Liver (tissue), 8 donors: ENCODE measurements at regions not wholly inside any gene's neighbourhood (a gene's known extent, or its start where the extent isn't known, plus 50 kb on each side); places are given as distances from the start of the nearest gene placed in this dataset.

Experiments used
- DNase-seq: peaks from one replicate; pipeline ENCODE4 v3.0.0-alpha.2; 2017; ENCODE audit warnings: low spot score
- H3K27ac ChIP-seq, 2 donors: one replicate each; pipeline ENCODE4 v1.7.0; 2013; ENCODE audit warnings: inconsistent platforms in 2 of 2, low read length in 2 of 2, control low read depth in 1 of 2, low read depth in 1 of 2, mild to moderate bottlenecking in 1 of 2
- H3K27me3 ChIP-seq, 4 donors: one replicate each; pipeline versions ENCODE4 v1.6.1 to v1.7.0; 2013; ENCODE audit warnings: low read length in 3 of 4, inconsistent platforms in 1 of 4, mild to moderate bottlenecking in 1 of 4, moderate library complexity in 1 of 4; ENCODE audit not compliant: control insufficient read depth in 4 of 4, insufficient read depth in 4 of 4
- H3K36me3 ChIP-seq, 4 donors: one replicate each; pipeline versions ENCODE4 v1.6.1 to v1.7.0; 2013; ENCODE audit warnings: low read length in 3 of 4, mild to moderate bottlenecking in 3 of 4, low read depth in 1 of 4, moderate library complexity in 1 of 4; ENCODE audit not compliant: control insufficient read depth in 4 of 4, insufficient read depth in 3 of 4
- H3K4me1 ChIP-seq, 4 donors: one replicate each; pipeline versions ENCODE4 v1.6.1 to v1.7.0; 2013; ENCODE audit warnings: low read length in 3 of 4, mild to moderate bottlenecking in 3 of 4, moderate library complexity in 1 of 4; ENCODE audit not compliant: control insufficient read depth in 4 of 4, insufficient read depth in 4 of 4
- H3K4me3 ChIP-seq, 3 donors: one replicate each; pipeline versions ENCODE4 v1.6.1 to v1.7.0; 2013; ENCODE audit warnings: low read length in 3 of 3, control low read depth in 1 of 3, low read depth in 1 of 3, mild to moderate bottlenecking in 1 of 3
- H3K9ac ChIP-seq, 2 donors: one replicate each; pipeline ENCODE4 v1.7.0; 2013; ENCODE audit warnings: low read length in 2 of 2, mild to moderate bottlenecking in 2 of 2, moderate library complexity in 2 of 2, control low read depth in 1 of 2, low read depth in 1 of 2
- H3K9me3 ChIP-seq, 4 donors: one replicate each; pipeline versions ENCODE4 v1.6.1 to v1.7.0; 2013; ENCODE audit warnings: low read length in 3 of 4; ENCODE audit not compliant: control insufficient read depth in 4 of 4
- CTCF ChIP-seq: fragments of 150-350 bp; IDR thresholded peaks from 2 replicates; pipeline ENCODE4 v1.5.1; 2017; ENCODE audit warnings: improper control_type of control experiment, low read depth, low read length; ENCODE audit not compliant: missing input control
- EGR1 ChIP-seq, 2 donors: IDR thresholded peaks; 2 replicates each; pipeline ENCODE4 v1.6.1; 2016 to 2018; ENCODE audit warnings: antibody characterized with exemption in 2 of 2, low read depth in 2 of 2
- FOXA1 ChIP-seq: IDR thresholded peaks from 2 replicates; pipeline ENCODE4 v1.6.1; 2016; ENCODE audit warnings: antibody characterized with exemption
- FOXA2 ChIP-seq: IDR thresholded peaks from 2 replicates; pipeline ENCODE4 v1.6.1; 2016; ENCODE audit warnings: antibody characterized with exemption
- GABPA ChIP-seq, 2 donors: IDR thresholded peaks in 1 of 2; conservative IDR thresholded peaks in 1 of 2; 2 replicates each; pipeline ENCODE4 v1.6.1; 2016; ENCODE audit warnings: antibody characterized with exemption in 2 of 2, mild to moderate bottlenecking in 1 of 2, moderate library complexity in 1 of 2
- HNF4A ChIP-seq, 2 donors: conservative IDR thresholded peaks; 2 replicates each; pipeline ENCODE4 v1.6.1; 2016; ENCODE audit warnings: antibody characterized with exemption in 2 of 2, mild to moderate bottlenecking in 2 of 2
- HNF4G ChIP-seq: IDR thresholded peaks from 2 replicates; pipeline ENCODE4 v1.6.1; 2016; ENCODE audit warnings: antibody characterized with exemption
- JUND ChIP-seq, 2 donors: IDR thresholded peaks; 2 replicates each; pipeline ENCODE4 v1.6.1; 2016; ENCODE audit warnings: antibody characterized with exemption in 2 of 2
- MAX ChIP-seq: IDR thresholded peaks from 2 replicates; pipeline ENCODE4 v1.6.1; 2016; ENCODE audit warnings: antibody characterized with exemption
- NR2F2 ChIP-seq: IDR thresholded peaks from 2 replicates; pipeline ENCODE4 v1.6.1; 2016; ENCODE audit warnings: antibody characterized with exemption
- RAD21 ChIP-seq, 2 donors: IDR thresholded peaks; 2 replicates each; pipeline ENCODE4 v1.6.1; 2016; ENCODE audit warnings: antibody characterized with exemption in 2 of 2, mild to moderate bottlenecking in 2 of 2
- RXRA ChIP-seq, 2 donors: IDR thresholded peaks; 2 replicates each; pipeline ENCODE4 v1.6.1; 2017 to 2018; ENCODE audit warnings: antibody characterized with exemption in 2 of 2, mild to moderate bottlenecking in 1 of 2
- SP1 ChIP-seq: IDR thresholded peaks from 2 replicates; pipeline ENCODE4 v1.6.1; 2018; ENCODE audit warnings: antibody characterized with exemption, mild to moderate bottlenecking
- TAF1 ChIP-seq: conservative IDR thresholded peaks from 2 replicates; pipeline ENCODE4 v1.6.1; 2016; ENCODE audit warnings: antibody characterized with exemption, mild to moderate bottlenecking
- YY1 ChIP-seq: IDR thresholded peaks from 2 replicates; pipeline ENCODE4 v1.6.1; 2016; ENCODE audit warnings: antibody characterized with exemption, mild to moderate bottlenecking
- WGBS: extraction: QIAGEN DNeasy Blood & Tissue Kit; methylation state at CpG from one replicate; pipeline ENCODE4 v1.1.7; 2013; 5-methylcytosine and 5-hydroxymethylcytosine counted together
- TF ChIP-seq, protein P1 (sequence below): IDR thresholded peaks from 2 replicates; pipeline ENCODE4 v1.6.1; 2016; ENCODE audit warnings: antibody characterized with exemption
- TF ChIP-seq, protein P2 (sequence below): IDR thresholded peaks from 2 replicates; pipeline ENCODE4 v1.6.1; 2016; ENCODE audit warnings: antibody characterized with exemption, mild to moderate bottlenecking
- TF ChIP-seq, protein P3 (sequence below): IDR thresholded peaks from 2 replicates; pipeline ENCODE4 v1.6.1; 2016; ENCODE audit warnings: antibody characterized with exemption
- donor health status: healthy.
- donor health status: healthy.
- donor health status: healthy.
- donor health status: healthy.
- donor health status: healthy.

- no peak overlapping the region for H3K9ac ChIP-seq
- no peak overlapping the region for H3K4me3 ChIP-seq
- H3K27me3 ChIP-seq = no peaks in the 10 kb centered on the region
- no peaks in the 10 kb centered on the region for H3K36me3 ChIP-seq
- no peak overlapping the region for H3K27ac ChIP-seq
- DNase-seq = no peak
- TF ChIP-seq JUND (IDR thresholded peaks at IDR 0.05) (no peak), NR2F2 (no peak), HNF4A (conservative IDR thresholded peaks at IDR 0.05) (no peak), RAD21 (IDR thresholded peaks at IDR 0.05) (no peak), MAX (no peak), EGR1 (IDR thresholded peaks at IDR 0.05; ENCODE audit: low read depth in 2 of 2) (no peak), GABPA (IDR thresholded peaks at IDR 0.05 in 1 of 2, conservative IDR thresholded peaks at IDR 0.05 in 1 of 2) (no peak), HNF4G (no peak), TAF1 (no peak), FOXA2 (no peak), FOXA1 (no peak), YY1 (no peak), CTCF (no peak), RXRA (IDR thresholded peaks at IDR 0.05) (no peak), SP1 (no peak)
- TF ChIP-seq, protein P1, sequence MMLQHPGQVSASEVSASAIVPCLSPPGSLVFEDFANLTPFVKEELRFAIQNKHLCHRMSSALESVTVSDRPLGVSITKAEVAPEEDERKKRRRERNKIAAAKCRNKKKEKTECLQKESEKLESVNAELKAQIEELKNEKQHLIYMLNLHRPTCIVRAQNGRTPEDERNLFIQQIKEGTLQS = no peak
- TF ChIP-seq, protein P2, sequence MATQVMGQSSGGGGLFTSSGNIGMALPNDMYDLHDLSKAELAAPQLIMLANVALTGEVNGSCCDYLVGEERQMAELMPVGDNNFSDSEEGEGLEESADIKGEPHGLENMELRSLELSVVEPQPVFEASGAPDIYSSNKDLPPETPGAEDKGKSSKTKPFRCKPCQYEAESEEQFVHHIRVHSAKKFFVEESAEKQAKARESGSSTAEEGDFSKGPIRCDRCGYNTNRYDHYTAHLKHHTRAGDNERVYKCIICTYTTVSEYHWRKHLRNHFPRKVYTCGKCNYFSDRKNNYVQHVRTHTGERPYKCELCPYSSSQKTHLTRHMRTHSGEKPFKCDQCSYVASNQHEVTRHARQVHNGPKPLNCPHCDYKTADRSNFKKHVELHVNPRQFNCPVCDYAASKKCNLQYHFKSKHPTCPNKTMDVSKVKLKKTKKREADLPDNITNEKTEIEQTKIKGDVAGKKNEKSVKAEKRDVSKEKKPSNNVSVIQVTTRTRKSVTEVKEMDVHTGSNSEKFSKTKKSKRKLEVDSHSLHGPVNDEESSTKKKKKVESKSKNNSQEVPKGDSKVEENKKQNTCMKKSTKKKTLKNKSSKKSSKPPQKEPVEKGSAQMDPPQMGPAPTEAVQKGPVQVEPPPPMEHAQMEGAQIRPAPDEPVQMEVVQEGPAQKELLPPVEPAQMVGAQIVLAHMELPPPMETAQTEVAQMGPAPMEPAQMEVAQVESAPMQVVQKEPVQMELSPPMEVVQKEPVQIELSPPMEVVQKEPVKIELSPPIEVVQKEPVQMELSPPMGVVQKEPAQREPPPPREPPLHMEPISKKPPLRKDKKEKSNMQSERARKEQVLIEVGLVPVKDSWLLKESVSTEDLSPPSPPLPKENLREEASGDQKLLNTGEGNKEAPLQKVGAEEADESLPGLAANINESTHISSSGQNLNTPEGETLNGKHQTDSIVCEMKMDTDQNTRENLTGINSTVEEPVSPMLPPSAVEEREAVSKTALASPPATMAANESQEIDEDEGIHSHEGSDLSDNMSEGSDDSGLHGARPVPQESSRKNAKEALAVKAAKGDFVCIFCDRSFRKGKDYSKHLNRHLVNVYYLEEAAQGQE = no peak
- TF ChIP-seq, protein P3, sequence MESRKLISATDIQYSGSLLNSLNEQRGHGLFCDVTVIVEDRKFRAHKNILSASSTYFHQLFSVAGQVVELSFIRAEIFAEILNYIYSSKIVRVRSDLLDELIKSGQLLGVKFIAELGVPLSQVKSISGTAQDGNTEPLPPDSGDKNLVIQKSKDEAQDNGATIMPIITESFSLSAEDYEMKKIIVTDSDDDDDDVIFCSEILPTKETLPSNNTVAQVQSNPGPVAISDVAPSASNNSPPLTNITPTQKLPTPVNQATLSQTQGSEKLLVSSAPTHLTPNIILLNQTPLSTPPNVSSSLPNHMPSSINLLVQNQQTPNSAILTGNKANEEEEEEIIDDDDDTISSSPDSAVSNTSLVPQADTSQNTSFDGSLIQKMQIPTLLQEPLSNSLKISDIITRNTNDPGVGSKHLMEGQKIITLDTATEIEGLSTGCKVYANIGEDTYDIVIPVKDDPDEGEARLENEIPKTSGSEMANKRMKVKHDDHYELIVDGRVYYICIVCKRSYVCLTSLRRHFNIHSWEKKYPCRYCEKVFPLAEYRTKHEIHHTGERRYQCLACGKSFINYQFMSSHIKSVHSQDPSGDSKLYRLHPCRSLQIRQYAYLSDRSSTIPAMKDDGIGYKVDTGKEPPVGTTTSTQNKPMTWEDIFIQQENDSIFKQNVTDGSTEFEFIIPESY = no peak
- no peaks in the 10 kb centered on the region for H3K4me1 ChIP-seq
- no peaks in the 10 kb centered on the region for H3K9me3 ChIP-seq
Observed at GRCh38 chr13:84377106-84377505, 494.8 kb upstream of the SLITRK1 start.

DNA sequence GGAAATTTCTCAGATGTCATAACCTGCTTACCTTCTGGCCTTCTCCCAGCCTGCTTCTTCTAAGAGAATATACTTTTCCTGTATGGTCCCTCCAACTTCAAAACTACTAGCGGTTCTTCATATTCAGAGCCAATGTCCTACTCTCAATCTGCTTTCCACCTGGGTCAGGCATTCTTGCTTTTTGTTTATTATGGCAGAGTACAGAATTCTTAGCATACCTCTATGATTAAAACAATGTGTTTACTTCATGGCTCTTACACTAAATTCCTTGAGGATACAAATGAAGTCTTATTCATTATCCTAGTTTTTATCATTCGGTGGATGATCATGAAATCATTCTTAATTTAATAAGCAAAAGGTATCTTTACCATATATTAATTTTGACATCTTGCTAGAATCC is 484.2 kb upstream of the SLITRK1 start:
- H3K4me1 ChIP-seq = no peaks in the 10 kb centered on the region
- no peak for DNase-seq
- no peaks in the 10 kb centered on the region for H3K27me3 ChIP-seq
- H3K9ac ChIP-seq = no peak overlapping the region
- no peak overlapping the region for H3K4me3 ChIP-seq
- H3K9me3 ChIP-seq = no peaks in the 10 kb centered on the region
- no peak overlapping the region for H3K27ac ChIP-seq
- no peaks in the 10 kb centered on the region for H3K36me3 ChIP-seq
- no peak for TF ChIP-seq TAF1
- TF ChIP-seq SP1 = no peak
- no peak for TF ChIP-seq GABPA (IDR thresholded peaks at IDR 0.05 in 1 of 2, conservative IDR thresholded peaks at IDR 0.05 in 1 of 2)
- TF ChIP-seq, protein P3 = no peak
- no peak for TF ChIP-seq RAD21 (IDR thresholded peaks at IDR 0.05)
- TF ChIP-seq FOXA2 = no peak
- TF ChIP-seq YY1 = no peak
- TF ChIP-seq JUND (IDR thresholded peaks at IDR 0.05) = no peak
- TF ChIP-seq RXRA (IDR thresholded peaks at IDR 0.05) = no peak
- TF ChIP-seq, protein P1 = no peak
- WGBS = 82% methylated on average over 2 of the region's 2 CpGs
